Stomach (tissue), 8 donors: ENCODE measurements at regions not wholly inside any gene's neighbourhood (a gene's known extent, or its start where the extent isn't known, plus 50 kb on each side); places are given as distances from the start of the nearest gene placed in this dataset.

Experiments
- DNase-seq, 2 donors: peaks; one replicate each; pipeline versions ENCODE4 v3.0.0 to v3.0.0-alpha.2; 2013 to 2019
- H3K27ac ChIP-seq, 5 donors: fragments of 200-600 bp in 4 of 5; sonication (generic) in 4 of 5; one replicate each; pipeline ENCODE4 v1.5.1; 2013 to 2019; ENCODE audit warnings: mild to moderate bottlenecking in 1 of 5, moderate library complexity in 1 of 5
- H3K27me3 ChIP-seq, 3 donors: fragments of 200-600 bp; sonication (generic); one replicate each; pipeline ENCODE4 v1.5.1; 2017 to 2019; ENCODE audit warnings: mixed run types in 1 of 3
- H3K36me3 ChIP-seq, 4 donors: fragments of 200-600 bp; sonication (generic); 1 replicate in 3 of 4; 2 replicates in 1 of 4; pipeline ENCODE4 v1.5.1; 2016 to 2019
- H3K4me1 ChIP-seq, 4 donors: fragments of 200-600 bp; sonication (generic); one replicate each; pipeline ENCODE4 v1.5.1; 2016 to 2019
- H3K4me3 ChIP-seq, 4 donors: fragments of 200-600 bp; sonication (generic) in 3 of 4; one replicate each; pipeline ENCODE4 v1.5.1; 2016 to 2019; ENCODE audit warnings: mild to moderate bottlenecking in 1 of 4
- H3K9me3 ChIP-seq, 4 donors: fragments of 200-600 bp; sonication (generic); one replicate each; pipeline ENCODE4 v1.5.1; 2016 to 2019
- CTCF ChIP-seq, 7 experiments: fragments of 450-650 bp in 4 of 7; fragments of 200-600 bp in 3 of 7; sonication (generic) in 3 of 7; IDR thresholded peaks; one replicate each; pipeline ENCODE4 v1.5.1; 2016 to 2019; ENCODE audit warnings: antibody characterized with exemption in 7 of 7, control low read depth in 2 of 7, mild to moderate bottlenecking in 1 of 7
- EP300 ChIP-seq: sonication (generic); formaldehyde crosslinking; IDR thresholded peaks from one replicate; pipeline ENCODE4 v1.6.1; 2017; ENCODE audit warnings: antibody characterized with exemption
- POLR2A ChIP-seq, 4 donors: fragments of 450-650 bp; IDR thresholded peaks; one replicate each; pipeline ENCODE4 v1.6.1; 2016; ENCODE audit warnings: antibody characterized with exemption in 4 of 4, control low read depth in 2 of 4, mild to moderate bottlenecking in 1 of 4, moderate library complexity in 1 of 4
- POLR2AphosphoS5 ChIP-seq, 3 donors: sonication (generic); formaldehyde crosslinking; IDR thresholded peaks; one replicate each; pipeline ENCODE4 v1.6.1; 2016; ENCODE audit warnings: antibody characterized with exemption in 3 of 3
- WGBS, 5 donors: extraction: QIAGEN DNeasy Blood & Tissue Kit in 3 of 5; methylation state at CpG; one replicate each; pipeline versions ENCODE4 v1.1.5 to v1.1.7; 2013 to 2018; 5-methylcytosine and 5-hydroxymethylcytosine counted together
- intact Hi-C: fragments of 100-400 bp; cut with DNase I; formaldehyde crosslinking; loops from one replicate; pipeline ENCODE4 v1.15.1; 2023; ENCODE audit warnings: low total_unique reads
- donor health status: healthy with polysubstance abuse.
- donor health status: Bipolar disorder and iron deficiency.
- donor health status: healthy.

GRCh38 chr19:56966697-56967299 is 126.3 kb upstream of the PEG3 start:
- Histone ChIP-seq H3K4me3 (no peak overlapping the region), H3K36me3 (no peaks in the 10 kb centered on the region), H3K27me3 (peaks cover 0 to 8% (median 0%) of the 10 kb centered on the region in 3 donors), H3K4me1 (peaks cover 0 to 5% (median 0%) of the 10 kb centered on the region in 4 donors), H3K9me3 (peaks cover 0 to 60% (median 27%) of the 10 kb centered on the region in 4 donors), H3K27ac (no peak overlapping the region)
- TF ChIP-seq EP300: no peak
- TF ChIP-seq CTCF (IDR thresholded peaks at IDR 0.05): no peak
- no peak for TF ChIP-seq POLR2AphosphoS5 (IDR thresholded peaks at IDR 0.05)
- TF ChIP-seq POLR2A (IDR thresholded peaks at IDR 0.05): no peak
- 77 to 87% (median 81%) methylated on average over 13 of the region's 13 CpGs for WGBS, 5 donors
- intact Hi-C loops: no loop called here
- DNase-seq: no peak

GRCh38 chr19:56969156-56969555 is 128.6 kb upstream of the PEG3 start:
- no peaks in the 10 kb centered on the region for H3K36me3 ChIP-seq
- peaks cover 0 to 77% (median 32%) of the 10 kb centered on the region in 4 donors for H3K9me3 ChIP-seq
- 21 to 62% (median 41%) methylated on average over 2 of the region's 2 CpGs for WGBS, 5 donors
- H3K4me3 ChIP-seq: no peak overlapping the region
- H3K4me1 ChIP-seq: peaks cover 0 to 9% (median 0%) of the 10 kb centered on the region in 4 donors
- intact Hi-C loops: no loop called here
- TF ChIP-seq CTCF (IDR thresholded peaks at IDR 0.05) (no peak), POLR2AphosphoS5 (IDR thresholded peaks at IDR 0.05) (no peak), POLR2A (IDR thresholded peaks at IDR 0.05) (no peak), EP300 (no peak)
- peaks cover 0 to 8% (median 0%) of the 10 kb centered on the region in 3 donors for H3K27me3 ChIP-seq
- H3K27ac ChIP-seq: no peak overlapping the region
- DNase-seq: peak in 1 of 2 donors; percentile 72

- H3K4me1 ChIP-seq: peaks cover 0 to 9% (median 0%) of the 10 kb centered on the region in 4 donors
- peaks cover 0 to 12% (median 0%) of the 10 kb centered on the region in 3 donors for H3K27me3 ChIP-seq
- intact Hi-C loops: no loop called here
- TF ChIP-seq POLR2AphosphoS5 (IDR thresholded peaks at IDR 0.05) (peak in 1 of 3 donors; percentile 54), POLR2A (IDR thresholded peaks at IDR 0.05) (no peak)
- H3K4me3 ChIP-seq: no peak overlapping the region
- 6 to 20% (median 13%) methylated on average over 6 of the region's 6 CpGs for WGBS, 5 donors
- H3K36me3 ChIP-seq: no peaks in the 10 kb centered on the region
- peaks cover 0 to 80% (median 38%) of the 10 kb centered on the region in 4 donors for H3K9me3 ChIP-seq
- DNase-seq: peak in 1 of 2 donors; percentile 70
- H3K27ac ChIP-seq: peak overlapping the region in 1 of 5 donors; percentile 36
Measured at GRCh38 chr19:56969759-56970178, 129.2 kb upstream of the PEG3 start.

GRCh38 chr19:56971230-56971629 is 130.7 kb upstream of the PEG3 start:
- DNase-seq: no peak
- 74 to 83% (median 79%) methylated on average over 13 to 14 of the region's 14 CpGs for WGBS, 5 donors
- Histone ChIP-seq H3K27ac (no peak overlapping the region), H3K36me3 (no peaks in the 10 kb centered on the region), H3K9me3 (peaks cover 0 to 72% (median 39%) of the 10 kb centered on the region in 4 donors), H3K4me1 (peaks cover 0 to 9% (median 0%) of the 10 kb centered on the region in 4 donors), H3K4me3 (no peak overlapping the region), H3K27me3 (peaks cover 0 to 4% (median 0%) of the 10 kb centered on the region in 3 donors)
- TF ChIP-seq POLR2A (IDR thresholded peaks at IDR 0.05): no peak
- no peak for TF ChIP-seq EP300
- no peak for TF ChIP-seq POLR2AphosphoS5 (IDR thresholded peaks at IDR 0.05)
- no peak for TF ChIP-seq CTCF (IDR thresholded peaks at IDR 0.05)
- intact Hi-C loops: no loop called here
